ENCODE measurements at regions not wholly inside any gene's neighbourhood (a gene's known extent, or its start where the extent isn't known, plus 50 kb on each side); places are given as distances from the start of the nearest gene placed in this dataset.
A peak's percentile ranks its signal among the peaks of the same experiment; 100 is the strongest.

DNA sequence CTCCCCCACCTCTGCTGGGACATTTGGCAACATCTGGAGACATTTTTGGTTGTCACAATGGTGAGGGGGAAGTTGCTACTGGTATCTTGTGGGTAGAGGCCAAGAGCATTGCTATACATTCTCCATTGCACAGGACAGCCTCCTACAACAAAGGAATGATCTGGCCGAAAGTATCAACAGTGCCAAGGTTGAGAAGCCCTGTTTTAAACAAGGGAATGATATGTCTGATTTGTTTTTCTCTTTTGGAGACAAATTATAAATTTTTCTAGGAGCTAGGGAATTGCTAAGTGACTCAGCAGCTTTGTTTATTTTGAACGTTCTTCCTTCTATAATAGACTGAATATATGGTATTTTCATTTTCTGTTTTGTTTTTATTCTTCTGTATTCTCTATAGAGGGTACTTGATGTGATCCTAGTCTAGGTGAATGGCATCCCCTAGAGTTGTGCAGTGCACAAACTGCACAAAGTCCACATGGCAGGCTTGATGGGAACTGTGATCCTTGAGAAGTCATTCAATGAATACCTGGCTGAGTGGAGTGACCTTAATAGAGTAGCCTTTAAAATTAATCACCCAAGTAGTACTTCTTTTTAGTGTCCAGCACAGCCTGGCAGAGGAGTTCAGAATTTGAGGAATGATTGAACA lies 288.6 kb upstream of the USP24 start:
- intact Hi-C loops (cut with DNase I) = no loop called here
- WGBS, 2 donors = 34 to 37% methylated on average over 2 of the region's 2 CpGs
- Histone ChIP-seq H3K9me3 (no peaks in the 10 kb centered on the region), H3K4me3 (no peak overlapping the region), H3K27me3 (peaks cover 0 to 15% (median 0%) of the 10 kb centered on the region in 4 donors), H3K36me3 (no peaks in the 10 kb centered on the region), H3K27ac (peak overlapping the region in 2 of 4 donors; percentile 15 to 39), H3K4me1 (peaks cover 0 to 15% (median 3%) of the 10 kb centered on the region in 3 donors)
- no peak for TF ChIP-seq POLR2A (IDR thresholded peaks at IDR 0.05)
- TF ChIP-seq, protein P1, sequence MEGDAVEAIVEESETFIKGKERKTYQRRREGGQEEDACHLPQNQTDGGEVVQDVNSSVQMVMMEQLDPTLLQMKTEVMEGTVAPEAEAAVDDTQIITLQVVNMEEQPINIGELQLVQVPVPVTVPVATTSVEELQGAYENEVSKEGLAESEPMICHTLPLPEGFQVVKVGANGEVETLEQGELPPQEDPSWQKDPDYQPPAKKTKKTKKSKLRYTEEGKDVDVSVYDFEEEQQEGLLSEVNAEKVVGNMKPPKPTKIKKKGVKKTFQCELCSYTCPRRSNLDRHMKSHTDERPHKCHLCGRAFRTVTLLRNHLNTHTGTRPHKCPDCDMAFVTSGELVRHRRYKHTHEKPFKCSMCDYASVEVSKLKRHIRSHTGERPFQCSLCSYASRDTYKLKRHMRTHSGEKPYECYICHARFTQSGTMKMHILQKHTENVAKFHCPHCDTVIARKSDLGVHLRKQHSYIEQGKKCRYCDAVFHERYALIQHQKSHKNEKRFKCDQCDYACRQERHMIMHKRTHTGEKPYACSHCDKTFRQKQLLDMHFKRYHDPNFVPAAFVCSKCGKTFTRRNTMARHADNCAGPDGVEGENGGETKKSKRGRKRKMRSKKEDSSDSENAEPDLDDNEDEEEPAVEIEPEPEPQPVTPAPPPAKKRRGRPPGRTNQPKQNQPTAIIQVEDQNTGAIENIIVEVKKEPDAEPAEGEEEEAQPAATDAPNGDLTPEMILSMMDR (IDR thresholded peaks at IDR 0.05) = no peak
- no peak for DNase-seq

DNA sequence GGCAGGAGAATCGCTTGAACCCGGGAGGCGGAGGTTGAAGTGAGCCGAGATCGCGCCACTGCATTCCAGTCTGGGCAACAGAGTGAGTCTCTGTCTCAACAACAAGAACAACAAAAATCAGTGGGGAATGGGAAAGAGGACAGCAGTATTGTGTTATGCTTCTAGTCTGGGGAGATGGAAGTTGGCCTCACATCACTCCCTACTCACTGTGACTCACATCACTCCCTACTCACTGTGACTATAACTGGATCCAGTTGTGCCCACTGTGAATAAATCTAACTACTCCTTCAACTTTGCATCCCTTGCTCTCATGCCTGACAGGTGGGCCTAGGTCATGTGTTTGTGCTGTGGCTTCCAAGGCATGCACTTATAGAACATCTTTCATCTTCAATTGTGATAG lies 285.4 kb upstream of the USP24 start:
- WGBS, 2 donors = 90% methylated on average over 2 to 6 of the region's 6 CpGs
- H3K36me3 ChIP-seq = no peaks in the 10 kb centered on the region
- intact Hi-C loops (cut with DNase I) = no loop called here
- TF ChIP-seq, protein P1 (IDR thresholded peaks at IDR 0.05) = no peak
- no peak for TF ChIP-seq POLR2A (IDR thresholded peaks at IDR 0.05)
- H3K4me1 ChIP-seq = peaks cover 0 to 15% (median 3%) of the 10 kb centered on the region in 3 donors
- no peak for DNase-seq
- H3K27me3 ChIP-seq = no peaks in the 10 kb centered on the region
- H3K27ac ChIP-seq = no peak overlapping the region
- no peak overlapping the region for H3K4me3 ChIP-seq
- H3K9me3 ChIP-seq = no peaks in the 10 kb centered on the region

DNA sequence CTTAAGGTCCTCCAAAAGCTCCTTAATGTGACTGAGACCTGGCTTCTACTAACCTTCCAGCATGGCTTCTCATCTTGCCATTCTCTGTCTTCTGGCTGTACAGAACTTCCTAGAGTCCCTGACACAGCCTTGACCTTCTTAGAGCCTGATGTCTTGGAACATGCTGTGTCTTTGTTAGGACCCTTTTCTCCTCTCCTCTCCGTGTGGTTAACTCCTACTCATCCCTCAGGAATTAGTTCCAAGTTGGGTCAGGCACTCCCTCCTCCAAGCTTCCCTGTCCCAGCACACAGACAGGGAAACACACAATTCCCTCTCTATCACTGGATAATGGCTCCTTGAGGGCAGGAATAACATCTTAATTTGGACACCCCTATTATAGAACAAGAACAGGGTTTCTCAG lies 275.4 kb upstream of the USP24 start:
- Histone ChIP-seq H3K4me1 (no peaks in the 10 kb centered on the region), H3K9me3 (no peaks in the 10 kb centered on the region), H3K27ac (no peak overlapping the region), H3K27me3 (no peaks in the 10 kb centered on the region), H3K36me3 (no peaks in the 10 kb centered on the region), H3K4me3 (no peak overlapping the region)
- intact Hi-C loops (cut with DNase I) = no loop called here
- DNase-seq = no peak
- WGBS, 2 donors = 38 to 69% methylated on average over 1 of the region's 1 CpG
- TF ChIP-seq, protein P1 (IDR thresholded peaks at IDR 0.05) = no peak
- TF ChIP-seq POLR2A (IDR thresholded peaks at IDR 0.05) = no peak

DNA sequence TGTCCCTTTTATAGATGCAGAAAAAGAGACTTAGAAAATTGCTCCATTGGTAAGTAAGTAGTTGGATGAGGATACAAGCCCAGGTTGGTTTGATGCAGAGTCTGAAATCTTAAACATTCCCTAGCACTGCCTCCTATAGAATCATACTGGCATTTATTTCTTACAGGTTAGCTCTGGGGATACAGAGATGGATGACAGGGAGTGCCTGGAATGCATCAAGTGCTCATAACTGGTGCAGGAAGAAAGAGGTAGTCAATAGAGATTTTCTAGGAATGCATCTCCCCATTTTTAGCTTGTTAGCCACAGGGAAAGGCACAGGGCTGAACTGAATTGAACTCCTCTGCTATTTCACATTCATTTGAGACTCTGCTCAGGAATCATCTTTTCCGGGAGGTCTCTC lies 269.0 kb upstream of the USP24 start:
- H3K4me3 ChIP-seq = no peak overlapping the region
- no peak for DNase-seq
- no peaks in the 10 kb centered on the region for H3K9me3 ChIP-seq
- 73 to 90% methylated on average over 1 of the region's 1 CpG for WGBS, 2 donors
- intact Hi-C loops (cut with DNase I) = no loop called here
- TF ChIP-seq, protein P1 (IDR thresholded peaks at IDR 0.05) = no peak
- TF ChIP-seq POLR2A (IDR thresholded peaks at IDR 0.05) = no peak
- no peaks in the 10 kb centered on the region for H3K4me1 ChIP-seq
- no peak overlapping the region for H3K27ac ChIP-seq
- no peaks in the 10 kb centered on the region for H3K36me3 ChIP-seq
- H3K27me3 ChIP-seq = no peaks in the 10 kb centered on the region

DNA sequence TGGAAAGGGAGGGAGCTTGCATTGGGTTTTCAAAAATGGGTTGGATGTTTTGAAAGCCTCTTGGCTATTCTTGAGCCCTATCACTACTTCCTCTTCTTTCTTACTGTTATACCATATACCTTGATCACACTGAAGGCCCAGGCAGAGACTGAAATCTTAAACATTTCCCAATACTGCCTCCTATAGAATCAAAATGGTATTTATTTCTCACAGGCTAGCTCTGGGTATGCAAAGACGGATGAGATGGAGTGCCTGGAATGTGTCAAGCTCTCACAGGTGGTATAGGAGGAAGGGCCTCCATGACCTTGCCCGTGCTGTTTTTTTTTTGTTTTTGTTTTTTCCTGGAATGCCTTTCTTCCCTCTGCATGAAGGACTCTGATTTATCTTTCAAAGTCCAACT lies 268.4 kb upstream of the USP24 start:
- 49 to 75% methylated on average over 2 of the region's 2 CpGs for WGBS, 2 donors
- H3K36me3 ChIP-seq = no peaks in the 10 kb centered on the region
- intact Hi-C loops (cut with DNase I) = no loop called here
- no peak overlapping the region for H3K4me3 ChIP-seq
- no peaks in the 10 kb centered on the region for H3K27me3 ChIP-seq
- no peaks in the 10 kb centered on the region for H3K4me1 ChIP-seq
- no peak for DNase-seq
- H3K9me3 ChIP-seq = no peaks in the 10 kb centered on the region
- no peak overlapping the region for H3K27ac ChIP-seq
- TF ChIP-seq POLR2A (IDR thresholded peaks at IDR 0.05) = no peak
- TF ChIP-seq, protein P1 (IDR thresholded peaks at IDR 0.05) = peak in 1 of 6 experiments; percentile 20
